GM21515 (cell line): ENCODE measurements at regions not wholly inside any gene's neighbourhood (a gene's known extent, or its start where the extent isn't known, plus 50 kb on each side); places are given as distances from the start of the nearest gene placed in this dataset.
"Not testable (repeated sequence)": the region's sequence is repeated elsewhere in the genome, so short reads cannot be mapped to it uniquely, and the experiment has no call there.

ENCODE experiments used
- ATAC-seq: cut with Tn5 transposase; IDR thresholded peaks from one replicate; pipeline ENCODE4 v1.9.1; 2021; ENCODE audit not compliant: unreplicated experiment

- ATAC-seq: not testable (repeated sequence)
Observed at GRCh38 chr3:125790312-125790711, 178.7 kb upstream of the ROPN1B start.

GRCh38 chr3:125791021-125791420 is 178.0 kb upstream of the ROPN1B start:
- not testable (repeated sequence) for ATAC-seq

GRCh38 chr3:125810010-125810409 is 159.0 kb upstream of the ROPN1B start:
- ATAC-seq: not testable (repeated sequence)

- not testable (repeated sequence) for ATAC-seq
Observed at GRCh38 chr3:125822175-125822574, 146.8 kb upstream of the ROPN1B start.

GRCh38 chr3:125831005-125831750 is 137.8 kb upstream of the ROPN1B start:
- not testable (repeated sequence) for ATAC-seq

GRCh38 chr3:125835562-125835961 is 133.4 kb upstream of the ROPN1B start:
- ATAC-seq: not testable (repeated sequence)

GRCh38 chr3:125836011-125836551 is 132.9 kb upstream of the ROPN1B start:
- not testable (repeated sequence) for ATAC-seq

- ATAC-seq: not testable (repeated sequence)
Observed at GRCh38 chr3:125836786-125837185, 132.2 kb upstream of the ROPN1B start.

- ATAC-seq: not testable (repeated sequence)
Observed at GRCh38 chr3:125838857-125839256, 130.1 kb upstream of the ROPN1B start.

- ATAC-seq: not testable (repeated sequence)
Observed at GRCh38 chr3:125840465-125840864, 128.5 kb upstream of the ROPN1B start.

GRCh38 chr3:125847966-125848365 is 121.0 kb upstream of the ROPN1B start:
- not testable (repeated sequence) for ATAC-seq

GRCh38 chr3:125855006-125855405 is 114.0 kb upstream of the ROPN1B start:
- ATAC-seq: not testable (repeated sequence)

- not testable (repeated sequence) for ATAC-seq
Observed at GRCh38 chr3:125860547-125860946, 108.4 kb upstream of the ROPN1B start.

- ATAC-seq: not testable (repeated sequence)
Observed at GRCh38 chr3:125862841-125863254, 106.1 kb upstream of the ROPN1B start.

- not testable (repeated sequence) for ATAC-seq
Observed at GRCh38 chr3:125864532-125864931, 104.4 kb upstream of the ROPN1B start.

GRCh38 chr3:125886006-125886405 is 83.0 kb upstream of the ROPN1B start:
- ATAC-seq: not testable (repeated sequence)

- not testable (repeated sequence) for ATAC-seq
Observed at GRCh38 chr3:125899181-125899580, 69.8 kb upstream of the ROPN1B start.

GRCh38 chr3:125901473-125901872 is 67.5 kb upstream of the ROPN1B start:
- ATAC-seq: not testable (repeated sequence)

GRCh38 chr3:125903780-125904455 is 65.1 kb upstream of the ROPN1B start:
- not testable (repeated sequence) for ATAC-seq

GRCh38 chr3:125907279-125907678 is 61.7 kb upstream of the ROPN1B start:
- not testable (repeated sequence) for ATAC-seq

GRCh38 chr3:125910851-125911250 is 58.1 kb upstream of the ROPN1B start:
- ATAC-seq: not testable (repeated sequence)
